HG02885 (cell line): ENCODE measurements at regions not wholly inside any gene's neighbourhood (a gene's known extent, or its start where the extent isn't known, plus 50 kb on each side); places are given as distances from the start of the nearest gene placed in this dataset.

ENCODE experiments used
- ATAC-seq: cut with Tn5 transposase; IDR thresholded peaks from one replicate; pipeline ENCODE4 v1.9.1; 2021; ENCODE audit warnings: mild to moderate bottlenecking; ENCODE audit not compliant: unreplicated experiment, poor library complexity

GRCh38 chr12:124435806-124436345 is 131.5 kb downstream of the NCOR2 start:
- ATAC-seq = no peak

GRCh38 chr12:124434951-124435805 is 132.2 kb downstream of the NCOR2 start:
- no peak for ATAC-seq

GRCh38 chr12:124434354-124434753 is 133.1 kb downstream of the NCOR2 start:
- ATAC-seq = no peak

- no peak for ATAC-seq
Measured at GRCh38 chr12:124433879-124434278, 133.5 kb downstream of the NCOR2 start.

- no peak for ATAC-seq
Measured at GRCh38 chr12:124433147-124433874, 134.1 kb downstream of the NCOR2 start.

- no peak for ATAC-seq
Measured at GRCh38 chr12:124432376-124432775, 135.0 kb downstream of the NCOR2 start.

- ATAC-seq = no peak
Measured at GRCh38 chr12:124431971-124432370, 135.4 kb downstream of the NCOR2 start.

DNA sequence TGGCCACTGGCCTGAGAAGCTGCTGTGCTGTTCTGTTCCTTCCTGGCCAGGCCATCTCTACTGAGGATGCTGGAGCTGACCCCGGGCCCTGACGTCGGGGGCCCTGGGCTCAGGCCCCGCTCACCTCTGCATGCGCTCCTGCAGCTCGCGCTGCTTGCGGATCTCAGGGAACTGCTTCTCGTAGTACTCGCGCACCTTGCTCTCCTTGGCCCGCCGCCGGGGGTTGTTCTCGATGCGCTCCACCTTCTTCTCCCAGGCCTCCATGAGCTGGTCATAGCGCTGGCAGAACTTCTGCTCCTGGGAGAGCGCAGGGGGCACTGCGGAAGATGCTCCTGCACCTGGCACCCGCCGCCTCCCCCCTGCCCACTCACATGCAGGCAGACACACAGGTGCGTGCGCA is 135.6 kb downstream of the RFLNA start:
- ATAC-seq = no peak

DNA sequence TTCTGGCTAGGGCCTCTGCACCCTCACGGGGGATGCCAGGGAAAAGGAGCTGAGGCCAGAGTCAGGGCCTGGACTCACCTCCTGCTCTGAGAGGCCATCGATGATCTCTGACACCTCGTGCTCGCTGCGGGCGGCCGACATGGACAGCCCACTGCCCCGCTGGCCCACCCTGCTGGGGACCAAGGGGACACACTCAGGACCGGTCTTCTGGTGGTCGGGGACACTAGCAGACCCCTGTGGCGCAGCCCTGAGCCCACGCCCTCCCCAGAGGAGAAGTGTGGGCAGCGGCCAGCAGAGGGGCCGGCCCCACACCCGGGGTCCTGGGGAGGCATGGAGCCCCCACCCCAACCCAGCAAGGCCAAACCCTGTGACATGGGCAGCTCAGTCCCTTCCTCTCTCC is 134.6 kb downstream of the RFLNA start:
- no peak for ATAC-seq

- ATAC-seq = no peak
Measured at GRCh38 chr12:124428792-124429281, 133.9 kb downstream of the RFLNA start.

DNA sequence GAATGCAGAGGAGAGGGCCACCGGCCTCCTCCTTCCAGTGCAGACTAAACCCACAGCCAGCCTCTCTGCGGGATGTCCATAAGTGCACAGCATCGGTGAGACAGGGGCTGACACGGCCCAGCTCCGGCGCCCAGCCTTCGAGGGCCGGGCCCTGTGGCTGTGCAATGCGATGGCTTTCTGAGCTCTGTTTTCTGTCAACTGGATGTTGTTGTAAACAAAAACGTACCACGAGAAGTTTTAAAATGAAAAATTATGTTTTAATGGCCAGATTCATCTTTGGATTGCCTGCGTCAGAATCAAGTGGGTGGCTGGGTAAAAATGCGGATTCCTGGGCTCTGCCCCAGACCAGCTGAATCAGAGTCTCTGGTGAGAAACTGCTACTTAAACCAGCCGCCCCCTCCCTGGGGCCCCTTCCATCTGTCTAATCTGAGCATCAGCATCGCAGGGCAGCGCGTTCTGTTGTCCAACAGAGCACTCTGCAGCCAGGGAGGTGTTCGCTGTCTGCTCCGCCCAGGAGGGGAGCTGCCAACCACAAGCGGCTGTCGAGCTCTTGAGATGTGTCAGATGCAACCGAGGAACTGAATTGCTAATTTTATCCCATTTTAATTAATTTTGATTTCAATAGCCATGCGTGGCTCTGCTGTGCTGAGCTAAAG is 133.4 kb downstream of the RFLNA start:
- no peak for ATAC-seq

DNA sequence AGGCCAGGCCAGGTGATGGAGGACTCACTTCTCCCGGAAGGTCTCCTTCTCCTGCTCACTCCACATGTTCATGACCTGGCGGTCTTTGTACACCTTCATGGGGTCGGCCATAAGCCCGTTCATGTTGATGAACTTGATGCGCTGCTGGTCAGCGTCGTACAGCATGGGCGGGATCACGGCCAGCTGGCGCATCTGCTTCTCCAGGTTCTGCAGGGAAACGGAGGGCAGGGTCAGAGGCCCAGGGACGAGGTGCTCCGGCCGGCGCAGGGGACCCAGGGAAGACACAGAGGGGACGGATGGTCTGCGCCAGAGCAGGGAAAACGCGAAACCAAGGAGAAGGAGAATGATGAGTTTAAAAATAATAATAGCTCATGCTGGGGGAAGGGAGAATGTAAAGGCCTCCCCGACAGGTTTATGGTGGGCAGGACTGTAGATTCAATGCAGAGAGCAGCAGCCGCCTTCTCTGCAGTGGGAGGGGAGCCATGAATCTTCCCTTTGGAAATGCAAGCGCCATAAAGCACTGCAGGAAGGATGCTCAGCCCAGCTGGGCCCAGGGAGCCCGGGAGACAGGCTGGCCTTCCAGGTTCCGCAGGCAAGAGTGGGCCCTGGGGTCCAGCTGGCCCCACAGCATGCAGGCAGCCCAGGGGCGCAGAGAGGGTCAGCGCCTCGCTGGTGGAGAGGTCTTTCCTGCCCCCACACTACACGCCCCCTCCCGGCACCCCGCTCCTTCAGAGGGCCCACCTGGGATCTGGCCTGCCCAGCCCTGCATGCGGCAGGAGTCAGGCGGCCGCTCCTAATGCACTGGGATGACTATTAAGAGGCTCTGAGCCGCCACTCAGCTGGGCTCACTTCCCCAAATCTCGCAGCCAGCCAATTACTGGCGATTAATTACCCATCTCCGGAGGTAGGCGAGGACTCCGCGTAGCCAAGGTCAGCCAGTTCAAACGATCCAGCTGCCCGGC is 132.0 kb downstream of the RFLNA start:
- ATAC-seq = no peak

GRCh38 chr12:124425667-124426066 is 130.8 kb downstream of the RFLNA start:
- ATAC-seq = no peak

DNA sequence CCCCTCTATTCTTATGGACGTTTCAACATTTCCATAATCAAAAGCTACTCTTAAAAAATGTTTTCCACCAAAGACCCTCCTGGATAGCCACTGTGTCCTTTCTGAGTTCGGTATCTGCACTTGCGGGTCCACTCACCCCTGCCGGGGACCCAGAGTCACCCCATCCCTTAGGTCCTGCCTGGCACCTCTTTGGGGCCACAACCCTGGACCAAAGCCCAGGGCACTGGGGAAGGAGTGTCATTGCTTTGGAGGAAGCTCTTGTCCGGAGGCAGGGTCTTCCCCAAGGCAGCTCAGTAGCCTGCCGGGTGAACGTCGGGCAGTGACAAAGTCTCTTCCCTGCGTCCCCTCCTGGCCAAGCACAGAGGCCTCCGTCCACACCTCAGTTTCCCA is 129.6 kb downstream of the RFLNA start:
- ATAC-seq = no peak

DNA sequence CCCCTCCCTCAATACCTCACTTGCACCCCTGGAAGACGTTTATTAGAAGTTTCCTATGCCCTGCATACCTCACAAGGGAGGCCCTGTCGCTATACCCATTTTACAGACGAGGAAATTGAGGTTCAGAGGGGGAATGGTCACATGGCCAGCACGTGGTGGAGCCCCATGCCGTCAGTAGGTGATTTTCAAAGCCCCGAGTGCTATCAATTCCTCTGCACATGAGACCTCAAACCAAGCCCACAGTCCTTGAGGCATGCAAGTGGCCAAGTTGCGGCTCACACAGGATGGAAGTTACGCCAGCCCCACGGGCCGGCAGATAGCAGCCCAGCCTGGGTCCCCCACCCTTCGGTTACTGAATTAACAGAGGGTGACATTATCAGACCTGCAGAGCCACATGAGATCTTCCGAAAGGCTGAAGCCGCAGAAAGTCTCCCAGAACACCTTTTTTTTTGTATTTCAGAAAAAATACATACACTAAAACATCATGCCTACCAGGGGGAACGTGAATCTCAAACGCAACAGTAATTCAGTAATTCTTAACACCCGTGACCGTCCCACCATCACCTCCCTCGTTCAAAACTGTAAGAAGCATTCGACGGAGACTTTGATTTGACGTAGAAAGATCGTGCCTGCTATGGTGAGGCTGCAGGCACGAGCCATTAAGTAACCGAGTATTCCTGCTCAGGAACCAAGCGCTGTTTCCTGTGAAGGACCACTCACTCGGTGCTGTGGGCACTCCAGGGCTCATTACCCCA is 129.0 kb downstream of the RFLNA start:
- no peak for ATAC-seq

- ATAC-seq = no peak
Measured at GRCh38 chr12:124422570-124423523, 128.0 kb downstream of the RFLNA start.

GRCh38 chr12:124422142-124422569 is 127.3 kb downstream of the RFLNA start:
- no peak for ATAC-seq
